ENCODE measurements at regions not wholly inside any gene's neighbourhood (a gene's known extent, or its start where the extent isn't known, plus 50 kb on each side); places are given as distances from the start of the nearest gene placed in this dataset.

GRCh38 chr3:13168391-13168790 is 95.2 kb upstream of the IQSEC1 start:
- Histone ChIP-seq H3K27me3 (no peaks in the 10 kb centered on the region), H3K4me3 (no peak overlapping the region), H3K27ac (no peak overlapping the region), H3K9me3 (no peaks in the 10 kb centered on the region), H3K4me1 (no peaks in the 10 kb centered on the region), H3K36me3 (no peaks in the 10 kb centered on the region)
- no peak for TF ChIP-seq CTCF (IDR thresholded peaks at IDR 0.05)
- no peak for TF ChIP-seq POLR2A (IDR thresholded peaks at IDR 0.05)
- no peak for DNase-seq
- intact Hi-C loops (cut with DNase I; ENCODE audit: low total_unique reads) = no loop called here

GRCh38 chr3:13167829-13168228 is 94.6 kb upstream of the IQSEC1 start:
- TF ChIP-seq POLR2A (IDR thresholded peaks at IDR 0.05) (no peak), CTCF (IDR thresholded peaks at IDR 0.05) (no peak)
- Histone ChIP-seq H3K9me3 (no peaks in the 10 kb centered on the region), H3K27ac (no peak overlapping the region), H3K4me3 (no peak overlapping the region), H3K36me3 (no peaks in the 10 kb centered on the region), H3K4me1 (no peaks in the 10 kb centered on the region), H3K27me3 (no peaks in the 10 kb centered on the region)
- DNase-seq = no peak
- intact Hi-C loops (cut with DNase I; ENCODE audit: low total_unique reads) = no loop called here

- H3K9me3 ChIP-seq = no peaks in the 10 kb centered on the region
- intact Hi-C loops (cut with DNase I; ENCODE audit: low total_unique reads) = no loop called here
- H3K27me3 ChIP-seq = no peaks in the 10 kb centered on the region
- no peaks in the 10 kb centered on the region for H3K36me3 ChIP-seq
- TF ChIP-seq POLR2A (IDR thresholded peaks at IDR 0.05) = no peak
- TF ChIP-seq CTCF (IDR thresholded peaks at IDR 0.05) = no peak
- H3K4me1 ChIP-seq = no peaks in the 10 kb centered on the region
- no peak for DNase-seq
- no peak overlapping the region for H3K4me3 ChIP-seq
- no peak overlapping the region for H3K27ac ChIP-seq
Measured at GRCh38 chr3:13167064-13167743, 94.0 kb upstream of the IQSEC1 start.

GRCh38 chr3:13166243-13167063 is 93.2 kb upstream of the IQSEC1 start:
- no peaks in the 10 kb centered on the region for H3K27me3 ChIP-seq
- H3K4me3 ChIP-seq = no peak overlapping the region
- no peak for TF ChIP-seq POLR2A (IDR thresholded peaks at IDR 0.05)
- no peaks in the 10 kb centered on the region for H3K4me1 ChIP-seq
- no peak for DNase-seq
- no peaks in the 10 kb centered on the region for H3K9me3 ChIP-seq
- H3K27ac ChIP-seq = no peak overlapping the region
- intact Hi-C loops (cut with DNase I; ENCODE audit: low total_unique reads) = no loop called here
- no peaks in the 10 kb centered on the region for H3K36me3 ChIP-seq

GRCh38 chr3:13165576-13165975 is 92.3 kb upstream of the IQSEC1 start:
- H3K36me3 ChIP-seq = no peaks in the 10 kb centered on the region
- H3K4me1 ChIP-seq = no peaks in the 10 kb centered on the region
- no peaks in the 10 kb centered on the region for H3K27me3 ChIP-seq
- intact Hi-C loops (cut with DNase I; ENCODE audit: low total_unique reads) = no loop called here
- H3K4me3 ChIP-seq = no peak overlapping the region
- TF ChIP-seq POLR2A (IDR thresholded peaks at IDR 0.05) (no peak), CTCF (IDR thresholded peaks at IDR 0.05) (no peak)
- no peaks in the 10 kb centered on the region for H3K9me3 ChIP-seq
- H3K27ac ChIP-seq = no peak overlapping the region
- DNase-seq = no peak

All from uterus (tissue), 3 donors.